ENCODE measurements at regions not wholly inside any gene's neighbourhood (a gene's known extent, or its start where the extent isn't known, plus 50 kb on each side); places are given as distances from the start of the nearest gene placed in this dataset.
A peak's percentile ranks its signal among the peaks of the same experiment; 100 is the strongest.

DNA sequence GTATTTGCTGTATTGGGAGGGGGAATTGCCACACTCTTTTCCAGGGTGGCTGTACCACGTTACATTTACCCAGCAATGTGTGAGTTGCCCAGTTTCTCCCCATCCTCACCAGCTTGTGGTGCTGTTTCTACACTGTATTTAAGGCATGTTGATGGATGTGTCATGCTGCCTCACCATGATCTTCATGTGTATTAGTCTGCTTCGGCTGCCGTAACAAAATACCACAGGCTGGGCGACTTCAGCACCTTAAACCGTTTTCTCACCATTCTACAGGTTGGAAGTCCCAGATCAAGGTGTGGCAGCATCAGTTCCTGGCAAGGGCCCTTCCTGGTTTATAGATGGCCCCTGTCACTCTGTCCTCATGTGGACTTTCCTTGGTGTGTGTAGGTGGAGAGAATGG, 169.7 kb downstream of the IGLL1 start:
- no peak for DNase-seq (ENCODE audit: low spot score)

- DNase-seq (ENCODE audit: low spot score) = no peak
Measured at GRCh38 chr22:23409976-23410375, 170.1 kb downstream of the IGLL1 start.

GRCh38 chr22:23408321-23408720, 171.8 kb downstream of the IGLL1 start:
- DNase-seq (ENCODE audit: low spot score) = no peak

GRCh38 chr22:23405366-23405851, 174.7 kb downstream of the IGLL1 start:
- no peak for DNase-seq (ENCODE audit: low spot score)

DNA sequence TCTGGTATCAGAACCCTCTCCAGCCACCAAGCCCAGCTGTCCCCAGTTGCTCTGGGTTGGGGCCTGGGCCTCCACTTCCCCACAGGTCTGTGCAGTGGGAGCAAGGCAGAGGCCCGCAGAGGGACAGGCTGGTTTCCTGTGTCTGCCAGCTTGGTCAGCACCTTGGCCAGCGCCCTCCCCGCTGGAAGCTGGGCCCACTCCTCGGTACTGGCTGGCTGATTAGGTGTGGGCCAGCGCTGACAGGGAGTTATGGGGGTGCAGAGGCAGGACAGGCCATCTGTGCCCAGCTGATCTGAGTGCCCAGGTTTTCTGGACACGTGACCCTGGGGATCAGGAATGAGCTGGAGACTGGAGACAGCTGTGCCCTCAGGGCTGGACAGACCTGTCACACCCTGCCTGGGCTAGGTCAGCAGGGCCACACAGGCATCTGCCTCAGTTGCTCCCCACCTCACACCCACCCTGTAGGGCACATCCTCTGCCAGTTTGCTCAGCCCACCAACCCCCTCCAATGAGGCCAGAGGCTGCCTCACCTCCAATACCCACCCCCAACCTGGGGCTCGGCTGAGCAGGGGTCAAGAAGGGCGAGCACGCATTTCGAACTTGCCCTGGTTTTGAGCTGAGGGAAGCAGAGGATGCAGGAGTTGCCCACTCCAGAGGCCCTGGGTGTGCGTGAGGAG, 175.3 kb downstream of the IGLL1 start:
- DNase-seq (ENCODE audit: low spot score) = peak; percentile 62

DNA sequence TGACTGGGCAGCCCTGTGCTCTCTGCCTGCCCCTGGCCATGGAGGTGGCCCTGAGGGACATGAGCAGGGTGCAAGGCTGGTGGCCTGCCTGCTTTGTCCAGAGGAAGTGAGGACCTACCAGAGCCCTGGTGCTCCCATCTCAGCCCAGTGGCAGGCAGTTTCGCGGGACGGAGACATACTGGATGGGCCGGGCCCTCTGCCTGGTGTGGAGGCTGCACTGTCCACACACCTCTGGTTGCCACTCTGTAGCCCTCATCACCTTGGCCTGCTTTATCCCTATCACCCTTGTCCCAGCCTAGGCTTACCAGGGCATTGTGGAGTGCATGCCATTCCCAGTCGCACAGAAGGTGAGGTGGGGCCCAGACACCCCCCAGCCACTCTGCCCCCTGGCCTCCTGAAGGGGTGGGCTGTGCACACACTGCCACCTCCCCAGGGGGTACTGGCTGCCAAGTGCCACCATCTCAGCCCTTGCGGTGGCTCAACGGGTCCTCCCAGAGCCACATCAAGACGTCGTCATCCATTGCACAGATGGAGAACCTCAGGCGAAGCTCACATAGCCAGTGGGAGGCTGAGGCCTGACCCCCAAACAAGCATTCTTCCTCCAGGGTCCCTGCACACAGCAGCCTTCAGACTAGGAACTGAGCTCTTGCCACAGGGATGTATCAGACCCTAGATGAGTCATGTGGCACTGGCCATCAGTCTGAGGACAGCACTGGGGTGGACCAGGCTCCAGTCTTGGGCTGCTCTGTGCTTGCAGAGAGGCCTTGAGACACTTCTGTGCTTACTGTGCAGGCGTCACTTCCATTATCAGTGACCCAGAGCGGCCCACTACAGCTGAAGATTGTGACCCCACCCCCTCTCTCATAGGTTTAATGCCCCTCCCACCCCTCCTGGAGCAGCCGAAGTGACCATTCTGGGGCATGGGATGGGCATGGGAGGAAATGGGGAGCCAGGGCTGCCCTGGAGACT, 176.1 kb downstream of the IGLL1 start:
- no peak for DNase-seq (ENCODE audit: low spot score)

DNA sequence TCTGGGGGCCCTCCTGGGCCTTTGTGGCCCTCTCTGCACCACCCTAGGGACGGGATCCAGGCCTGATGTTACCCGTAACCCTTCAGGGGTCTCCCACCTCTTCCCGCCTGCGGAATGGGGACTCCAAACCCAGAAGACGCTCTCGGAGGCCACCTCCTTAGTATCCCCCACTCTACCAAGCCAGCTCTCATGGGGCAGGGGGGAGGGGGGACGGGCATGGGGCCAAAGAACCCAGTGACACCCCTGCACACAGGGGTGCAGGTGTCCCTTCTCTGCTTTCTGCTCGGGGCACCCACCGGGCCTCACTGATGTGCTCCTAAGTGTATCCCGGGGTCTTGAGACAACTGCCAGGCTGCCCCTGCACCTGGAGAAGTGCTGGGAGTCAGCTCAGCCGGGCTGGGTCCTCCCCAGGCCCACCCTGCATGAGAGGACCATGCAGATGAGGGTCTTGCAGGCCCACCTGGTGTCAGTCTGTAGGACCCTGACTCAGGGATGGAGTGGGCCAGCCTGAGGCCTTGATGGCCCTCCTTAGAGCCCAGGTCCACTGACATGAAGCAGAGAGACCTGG, 176.9 kb downstream of the IGLL1 start:
- no peak for DNase-seq (ENCODE audit: low spot score)

GRCh38 chr22:23402275-23403151, 177.6 kb downstream of the IGLL1 start:
- peak; percentile 73 for DNase-seq (ENCODE audit: low spot score)

GRCh38 chr22:23401910-23402274, 178.2 kb downstream of the IGLL1 start:
- no peak for DNase-seq (ENCODE audit: low spot score)

GRCh38 chr22:23401111-23401909, 178.8 kb downstream of the IGLL1 start:
- DNase-seq (ENCODE audit: low spot score) = peak; percentile 69

GRCh38 chr22:23400286-23400981, 179.7 kb downstream of the IGLL1 start:
- no peak for DNase-seq (ENCODE audit: low spot score)

DNA sequence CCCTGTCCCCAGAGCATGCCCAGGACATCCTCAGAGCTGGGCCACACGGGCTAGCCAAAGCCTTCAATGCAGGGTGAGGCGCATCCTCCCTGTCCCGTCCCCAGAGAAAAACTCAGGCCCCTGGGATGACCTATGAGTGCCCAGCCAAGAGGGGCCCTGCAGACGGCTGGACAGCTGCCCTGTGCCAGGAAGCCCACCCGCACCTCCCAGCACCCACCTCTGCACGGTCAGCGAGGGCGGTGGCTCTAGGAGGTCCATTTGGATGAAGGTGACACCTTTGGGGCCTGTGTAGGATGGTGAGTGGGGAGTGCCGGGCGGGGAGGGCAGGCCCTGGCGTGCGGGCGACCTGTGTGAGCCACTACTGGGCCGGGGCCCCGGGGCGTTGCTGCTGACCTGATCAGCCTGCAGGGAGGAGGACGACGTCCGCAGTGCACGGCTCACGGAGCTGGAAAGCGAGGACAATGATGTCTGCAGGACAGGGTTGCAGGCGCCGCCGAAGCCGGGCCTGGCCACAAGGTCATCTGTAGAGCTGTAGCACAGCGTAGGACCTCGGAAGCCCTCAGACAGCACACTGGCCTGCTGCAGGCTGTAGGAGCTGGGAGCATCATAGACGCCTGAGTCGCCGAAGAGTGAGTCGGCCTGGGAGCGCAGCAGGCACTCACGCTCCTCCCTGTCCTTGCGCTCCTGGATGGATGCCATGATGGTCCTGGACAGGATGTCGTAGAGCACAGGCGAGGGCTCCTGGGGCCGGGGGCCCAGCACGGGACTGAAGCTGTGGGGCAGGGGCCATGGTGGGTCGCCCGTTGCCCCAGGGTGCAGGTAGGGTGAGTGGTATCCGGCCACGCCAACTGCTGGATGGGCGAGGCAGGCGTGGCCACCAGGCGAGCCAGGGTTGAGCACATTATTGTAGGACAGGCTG, 180.5 kb downstream of the IGLL1 start:
- DNase-seq (ENCODE audit: low spot score) = no peak

DNA sequence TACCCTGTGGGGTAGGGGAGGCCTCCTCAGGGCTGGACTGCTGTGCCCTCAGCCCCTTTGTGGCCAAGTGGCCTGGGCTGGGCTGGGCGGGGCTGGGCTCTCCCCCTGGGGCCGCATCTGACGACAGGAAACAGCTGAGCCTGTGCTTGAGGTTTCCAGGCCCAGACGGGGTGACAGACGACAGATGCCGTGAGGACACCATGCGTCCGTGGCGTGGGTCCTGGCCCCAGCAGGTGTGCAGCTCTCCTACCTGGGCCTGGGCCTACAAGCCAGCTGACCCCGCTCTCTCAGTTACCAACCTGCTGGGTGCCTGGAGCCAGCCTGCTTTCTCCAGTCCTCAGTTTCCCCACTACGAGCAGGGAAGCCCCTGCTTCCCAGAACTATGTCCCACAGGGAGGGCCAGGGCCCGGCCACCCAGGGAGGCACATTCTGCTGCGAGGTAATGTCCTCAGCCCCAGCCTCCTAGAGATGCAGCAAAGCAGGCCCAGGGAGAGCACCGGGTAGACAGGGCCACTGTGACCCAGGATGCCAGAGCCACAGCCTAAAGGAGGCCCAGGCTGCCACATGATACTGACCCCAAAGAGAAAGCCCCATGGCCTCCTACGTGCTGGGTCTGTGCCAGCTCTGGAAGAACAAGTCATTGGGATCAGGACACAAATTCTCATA, 181.3 kb downstream of the IGLL1 start:
- DNase-seq (ENCODE audit: low spot score) = no peak

GRCh38 chr22:23397613-23398567, 182.2 kb downstream of the IGLL1 start:
- DNase-seq (ENCODE audit: low spot score) = no peak

- no peak for DNase-seq (ENCODE audit: low spot score)
Measured at GRCh38 chr22:23397008-23397612, 183.0 kb downstream of the IGLL1 start.

DNA sequence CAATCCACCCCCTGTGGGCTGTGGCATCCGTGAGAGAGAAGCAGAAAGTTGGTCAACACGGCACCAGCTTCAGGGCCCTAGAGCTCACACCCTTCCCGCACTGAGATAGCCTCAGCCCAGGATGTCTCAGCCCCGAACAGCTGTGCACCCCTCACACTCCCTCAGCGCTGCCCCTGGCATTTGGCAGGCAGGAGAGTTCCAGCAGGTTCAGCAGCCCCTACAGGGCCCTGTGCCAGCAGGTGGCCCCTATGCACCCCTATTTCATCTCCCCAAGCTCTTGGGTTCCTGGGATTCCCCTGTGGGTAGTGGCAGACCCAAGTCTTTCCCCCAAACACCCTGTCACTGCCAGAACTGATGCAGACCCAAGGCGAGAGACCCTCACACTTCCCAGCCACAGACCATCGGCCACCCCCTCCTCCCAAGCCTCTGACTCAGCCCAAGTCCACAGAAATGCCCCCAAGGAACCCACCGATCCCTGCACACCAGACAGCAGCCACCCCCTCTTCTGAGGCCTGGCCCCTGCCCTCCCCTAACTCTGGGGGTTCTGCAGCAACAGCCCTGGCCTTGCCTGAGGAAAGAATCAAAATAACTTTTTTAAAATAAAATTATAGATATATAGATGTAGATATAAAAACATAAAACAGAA, 183.6 kb downstream of the IGLL1 start:
- no peak for DNase-seq (ENCODE audit: low spot score)

All from AG08396 (cell line).